ENCODE measurements at regions not wholly inside any gene's neighbourhood (a gene's known extent, or its start where the extent isn't known, plus 50 kb on each side); places are given as distances from the start of the nearest gene placed in this dataset.
"Not testable (repeated sequence)": the region's sequence is repeated elsewhere in the genome, so short reads cannot be mapped to it uniquely, and the experiment has no call there.

- no peak for DNase-seq
- intact Hi-C loops (cut with DNase I) = no loop called here
- H3K9me3 ChIP-seq = no peaks in the 10 kb centered on the region
- no peak overlapping the region for H3K4me3 ChIP-seq
- no peaks in the 10 kb centered on the region for H3K4me1 ChIP-seq (ENCODE audit: insufficient read depth)
- no peaks in the 10 kb centered on the region for H3K36me3 ChIP-seq
- no peak overlapping the region for H3K27ac ChIP-seq
- H3K27me3 ChIP-seq = no peaks in the 10 kb centered on the region
- TF ChIP-seq CTCF (IDR thresholded peaks at IDR 0.05) (no peak), POLR2A (IDR thresholded peaks at IDR 0.05) (no peak), EP300 (IDR thresholded peaks at IDR 0.05) (no peak)
Measured at GRCh38 chr10:81724431-81724830, 150.6 kb upstream of the NRG3 start.

- Histone ChIP-seq H3K27me3 (no peaks in the 10 kb centered on the region), H3K36me3 (no peaks in the 10 kb centered on the region), H3K9me3 (no peaks in the 10 kb centered on the region), H3K4me1 (ENCODE audit: insufficient read depth) (no peaks in the 10 kb centered on the region), H3K4me3 (no peak overlapping the region), H3K27ac (no peak overlapping the region)
- WGBS, 3 donors = 67 to 91% (median 74%) methylated on average over 1 of the region's 1 CpG
- intact Hi-C loops (cut with DNase I) = no loop called here
- TF ChIP-seq EP300 (IDR thresholded peaks at IDR 0.05) = no peak
- no peak for TF ChIP-seq POLR2A (IDR thresholded peaks at IDR 0.05)
- no peak for DNase-seq
Measured at GRCh38 chr10:81725851-81726250, 149.1 kb upstream of the NRG3 start.

GRCh38 chr10:81728692-81729091 is 146.3 kb upstream of the NRG3 start:
- Histone ChIP-seq H3K27ac (no peak overlapping the region), H3K27me3 (no peaks in the 10 kb centered on the region), H3K4me3 (no peak overlapping the region), H3K9me3 (no peaks in the 10 kb centered on the region), H3K36me3 (no peaks in the 10 kb centered on the region), H3K4me1 (ENCODE audit: insufficient read depth) (no peaks in the 10 kb centered on the region)
- TF ChIP-seq CTCF (IDR thresholded peaks at IDR 0.05) (no peak), EP300 (IDR thresholded peaks at IDR 0.05) (no peak), POLR2A (IDR thresholded peaks at IDR 0.05) (no peak)
- intact Hi-C loops (cut with DNase I) = no loop called here
- 38 to 73% (median 42%) methylated on average over 1 of the region's 1 CpG for WGBS, 3 donors
- no peak for DNase-seq

- H3K27ac ChIP-seq = no peak overlapping the region
- WGBS, 3 donors = 0 to 10% (median 0%) methylated on average over 1 of the region's 1 CpG
- H3K36me3 ChIP-seq = no peaks in the 10 kb centered on the region
- TF ChIP-seq CTCF (IDR thresholded peaks at IDR 0.05) = no peak
- no peak for TF ChIP-seq EP300 (IDR thresholded peaks at IDR 0.05)
- TF ChIP-seq POLR2A (IDR thresholded peaks at IDR 0.05) = no peak
- no peak for DNase-seq
- no peaks in the 10 kb centered on the region for H3K4me1 ChIP-seq (ENCODE audit: insufficient read depth)
- intact Hi-C loops (cut with DNase I) = no loop called here
- no peak overlapping the region for H3K4me3 ChIP-seq
- H3K9me3 ChIP-seq = no peaks in the 10 kb centered on the region
- no peaks in the 10 kb centered on the region for H3K27me3 ChIP-seq
Measured at GRCh38 chr10:81730891-81731290, 144.1 kb upstream of the NRG3 start.

- H3K4me3 ChIP-seq = no peak overlapping the region
- DNase-seq = no peak
- 36 to 56% (median 36%) methylated on average over 1 of the region's 1 CpG for WGBS, 3 donors
- TF ChIP-seq EP300 (IDR thresholded peaks at IDR 0.05) (no peak), POLR2A (IDR thresholded peaks at IDR 0.05) (no peak), CTCF (IDR thresholded peaks at IDR 0.05) (no peak)
- H3K4me1 ChIP-seq (ENCODE audit: insufficient read depth) = no peaks in the 10 kb centered on the region
- intact Hi-C loops (cut with DNase I) = no loop called here
- H3K9me3 ChIP-seq = no peaks in the 10 kb centered on the region
- no peaks in the 10 kb centered on the region for H3K36me3 ChIP-seq
- H3K27ac ChIP-seq = no peak overlapping the region
- H3K27me3 ChIP-seq = no peaks in the 10 kb centered on the region
Measured at GRCh38 chr10:81733542-81733941, 141.5 kb upstream of the NRG3 start.

- WGBS, 3 donors = 71 to 84% (median 78%) methylated on average over 9 of the region's 9 CpGs
- H3K4me3 ChIP-seq; intact Hi-C loops (cut with DNase I); H3K36me3 ChIP-seq; H3K27me3 ChIP-seq; DNase-seq; H3K27ac ChIP-seq; H3K4me1 ChIP-seq (ENCODE audit: insufficient read depth); H3K9me3 ChIP-seq: not testable (repeated sequence)
Measured at GRCh38 chr10:81735167-81735566, 139.8 kb upstream of the NRG3 start.
